A673 (cell line): ENCODE measurements at regions not wholly inside any gene's neighbourhood (a gene's known extent, or its start where the extent isn't known, plus 50 kb on each side); places are given as distances from the start of the nearest gene placed in this dataset.

Source experiments
- BruUV-seq: library from RNA; stranded (reverse); fragments of 400-500 nt; replicated peaks from 2 replicates; lab custom pipeline; 2021; lab: Mats Ljungman, UMichigan
- CTCF ChIA-PET: fragments of 300-600 bp; sonication (Branson Sonifier 250); formaldehyde crosslinking; loops from one replicate; lab custom pipeline; 2022; ENCODE audit warnings: antibody characterized with exemption; lab: Charles Lee
- POLR2A ChIA-PET: fragments of 300-600 bp; sonication (Branson Sonifier 250); formaldehyde crosslinking; loops from one replicate; lab custom pipeline; 2022; ENCODE audit warnings: antibody characterized with exemption; ENCODE audit not compliant: low non-redundant PET; lab: Charles Lee
- DNase-seq: peaks from one replicate; pipeline ENCODE4 v3.0.0-alpha.2; 2015; ENCODE audit warnings: low spot score
- H3K27ac ChIP-seq: fragments of 200-600 bp; sonication (generic); 2 replicates; pipeline ENCODE4 v1.5.1; 2016; ENCODE audit warnings: mixed run types, low read depth, mild to moderate bottlenecking, mixed read lengths, antibody characterized with exemption, low read length; ENCODE audit not compliant: poor library complexity, severe bottlenecking
- H3K27me3 ChIP-seq: fragments of 200-600 bp; sonication (generic); replicated peaks from 2 replicates; pipeline ENCODE4 v1.6.1; 2017; ENCODE audit warnings: mixed run types, low read depth, mild to moderate bottlenecking, mixed read lengths, antibody characterized with exemption, low read length; ENCODE audit not compliant: insufficient read depth, poor library complexity
- H3K36me3 ChIP-seq: fragments of 200-600 bp; sonication (generic); 2 replicates; pipeline ENCODE4 v1.6.1; 2016; ENCODE audit warnings: mixed run types, mild to moderate bottlenecking, mixed read lengths, antibody characterized with exemption, low read length; ENCODE audit not compliant: insufficient read depth, poor library complexity, severe bottlenecking
- H3K4me1 ChIP-seq: fragments of 200-600 bp; sonication (generic); 2 replicates; pipeline ENCODE4 v1.6.1; 2017; ENCODE audit warnings: mixed run types, mild to moderate bottlenecking, mixed read lengths, antibody characterized with exemption, low read length; ENCODE audit not compliant: insufficient read depth, poor library complexity, severe bottlenecking
- H3K4me3 ChIP-seq: fragments of 200-600 bp; sonication (generic); 2 replicates; pipeline ENCODE4 v1.5.1; 2016; ENCODE audit warnings: low read depth, mixed run types, mild to moderate bottlenecking, mixed read lengths, low read length; ENCODE audit not compliant: poor library complexity, severe bottlenecking
- H3K9me3 ChIP-seq: fragments of 200-600 bp; sonication (generic); 2 replicates; pipeline ENCODE4 v1.6.1; 2016; ENCODE audit warnings: mixed run types, low read depth, mild to moderate bottlenecking, mixed read lengths, antibody characterized with exemption, low read length; ENCODE audit not compliant: poor library complexity, severe bottlenecking
- CTCF ChIP-seq: fragments of 300-800, 200-600 bp; sonication (generic); conservative IDR thresholded peaks from 2 replicates; pipeline ENCODE4 v1.5.1; 2017; ENCODE audit warnings: low read depth, mild to moderate bottlenecking, antibody characterized with exemption, low read length, moderate library complexity, mixed read lengths
- EZH2 ChIP-seq: fragments of 200-600 bp; sonication (generic); IDR thresholded peaks from 2 replicates; pipeline ENCODE4 v1.6.1; 2017; ENCODE audit warnings: borderline replicate concordance, low read depth, mild to moderate bottlenecking, mixed read lengths, antibody characterized with exemption, low read length; ENCODE audit not compliant: poor library complexity, severe bottlenecking
- intact Hi-C: fragments of 100-400 bp; cut with micrococcal nuclease; formaldehyde crosslinking; loops from one replicate; pipeline ENCODE4 v1.10.0; 2022; ENCODE audit not compliant: unreplicated experiment

DNA sequence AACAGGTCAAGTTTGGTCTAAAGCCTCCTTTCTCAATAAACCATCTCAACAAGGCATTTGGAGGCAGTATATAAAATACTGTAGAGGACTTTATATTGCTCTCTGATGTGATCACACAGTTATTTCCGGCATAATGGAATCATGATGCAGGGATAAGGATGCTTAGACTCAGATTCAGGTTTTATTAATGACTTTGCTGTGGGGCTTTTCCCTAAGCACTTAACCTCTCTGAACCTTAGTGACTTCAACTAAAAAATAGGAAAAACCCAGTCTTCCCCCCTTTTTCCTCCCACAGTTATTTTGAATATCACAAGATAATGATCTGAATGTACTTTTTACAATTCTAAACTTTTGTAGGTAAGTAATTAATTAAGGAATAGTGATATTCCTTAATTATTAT, 94.8 kb upstream of the TENM4 start:
- intact Hi-C loops = no loop called here
- no peak for DNase-seq
- H3K36me3 ChIP-seq = no peaks in the 10 kb centered on the region
- no peak for TF ChIP-seq EZH2
- TF ChIP-seq CTCF = no peak
- H3K4me3 ChIP-seq = no peak overlapping the region
- CTCF ChIA-PET = no interaction called here
- H3K27me3 ChIP-seq = peaks cover 4% of the 10 kb centered on the region
- H3K9me3 ChIP-seq = no peaks in the 10 kb centered on the region
- no peak overlapping the region for H3K27ac ChIP-seq
- POLR2A ChIA-PET = no interaction called here
- H3K4me1 ChIP-seq = no peaks in the 10 kb centered on the region
- BruUV-seq = no TSS peak

- no peaks in the 10 kb centered on the region for H3K4me1 ChIP-seq
Observed at GRCh38 chr11:79525257-79525656, 84.4 kb upstream of the TENM4 start.

GRCh38 chr11:79522626-79523025, 81.8 kb upstream of the TENM4 start:
- Histone ChIP-seq H3K4me3 (no peak overlapping the region), H3K4me1 (no peaks in the 10 kb centered on the region), H3K27me3 (peaks cover 16% of the 10 kb centered on the region), H3K27ac (no peak overlapping the region), H3K9me3 (no peaks in the 10 kb centered on the region), H3K36me3 (no peaks in the 10 kb centered on the region)
- no TSS peak for BruUV-seq
- CTCF ChIA-PET = no interaction called here
- DNase-seq = no peak
- POLR2A ChIA-PET = no interaction called here
- TF ChIP-seq EZH2 (no peak), CTCF (no peak)
- intact Hi-C loops = no loop called here

More at GRCh38 chr11:79525257-79525656, 84.4 kb upstream of the TENM4 start:
- ChIA-PET POLR2A (no interaction called here), CTCF (no interaction called here)
- no TSS peak for BruUV-seq
- no peak for DNase-seq
- intact Hi-C loops = no loop called here
- Histone ChIP-seq H3K27ac (no peak overlapping the region), H3K27me3 (peaks cover 16% of the 10 kb centered on the region), H3K36me3 (no peaks in the 10 kb centered on the region), H3K4me3 (no peak overlapping the region), H3K9me3 (no peaks in the 10 kb centered on the region)
- TF ChIP-seq CTCF = no peak
- no peak for TF ChIP-seq EZH2
